D341Med (cell line): ENCODE measurements at regions not wholly inside any gene's neighbourhood (a gene's known extent, or its start where the extent isn't known, plus 50 kb on each side); places are given as distances from the start of the nearest gene placed in this dataset.
"Not testable (repeated sequence)": the region's sequence is repeated elsewhere in the genome, so short reads cannot be mapped to it uniquely, and the experiment has no call there.

Experiments used
- DNase-seq: peaks from one replicate; pipeline ENCODE4 v3.0.0; 2012; ENCODE audit warnings: low spot score

GRCh38 chr4:134867027-134867426, 665.4 kb upstream of the PABPC4L start:
- no peak for DNase-seq

GRCh38 chr4:134865675-134866074, 664.1 kb upstream of the PABPC4L start:
- DNase-seq = no peak

- no peak for DNase-seq
Measured at GRCh38 chr4:134862116-134862515, 660.5 kb upstream of the PABPC4L start.

GRCh38 chr4:134848681-134849080, 647.1 kb upstream of the PABPC4L start:
- no peak for DNase-seq

GRCh38 chr4:134830741-134831140, 629.2 kb upstream of the PABPC4L start:
- DNase-seq = not testable (repeated sequence)

GRCh38 chr4:134812611-134813010, 611.0 kb upstream of the PABPC4L start:
- no peak for DNase-seq

GRCh38 chr4:134807231-134807745, 605.7 kb upstream of the PABPC4L start:
- no peak for DNase-seq

GRCh38 chr4:134798573-134798972, 597.0 kb upstream of the PABPC4L start:
- DNase-seq = no peak

- DNase-seq = no peak
Measured at GRCh38 chr4:134787315-134787714, 585.7 kb upstream of the PABPC4L start.

GRCh38 chr4:134780244-134780643, 578.7 kb upstream of the PABPC4L start:
- DNase-seq = no peak

GRCh38 chr4:134777606-134778005, 576.0 kb upstream of the PABPC4L start:
- peak; percentile 28 for DNase-seq

- no peak for DNase-seq
Measured at GRCh38 chr4:134773497-134774000, 572.0 kb upstream of the PABPC4L start.

GRCh38 chr4:134762053-134762452, 560.5 kb upstream of the PABPC4L start:
- DNase-seq = peak; percentile 26

- no peak for DNase-seq
Measured at GRCh38 chr4:134756421-134756820, 554.8 kb upstream of the PABPC4L start.

- DNase-seq = no peak
Measured at GRCh38 chr4:134754301-134755019, 552.9 kb upstream of the PABPC4L start.

- DNase-seq = no peak
Measured at GRCh38 chr4:134753390-134753789, 551.8 kb upstream of the PABPC4L start.

GRCh38 chr4:134747108-134747805, 545.7 kb upstream of the PABPC4L start:
- DNase-seq = no peak

- DNase-seq = no peak
Measured at GRCh38 chr4:134740290-134740689, 538.7 kb upstream of the PABPC4L start.

GRCh38 chr4:134735901-134736300, 534.3 kb upstream of the PABPC4L start:
- no peak for DNase-seq

GRCh38 chr4:134727696-134728095, 526.1 kb upstream of the PABPC4L start:
- no peak for DNase-seq

- DNase-seq = no peak
Measured at GRCh38 chr4:134722306-134722705, 520.7 kb upstream of the PABPC4L start.

GRCh38 chr4:134720030-134720429, 518.4 kb upstream of the PABPC4L start:
- DNase-seq = no peak

GRCh38 chr4:134708616-134709015, 507.0 kb upstream of the PABPC4L start:
- DNase-seq = no peak
